Skin of body (tissue), 1 donor: ENCODE measurements at regions not wholly inside any gene's neighbourhood (a gene's known extent, or its start where the extent isn't known, plus 50 kb on each side); places are given as distances from the start of the nearest gene placed in this dataset.

Experiments
- DNase-seq: peaks from one replicate; lab custom pipeline; 2025; lab: John Stamatoyannopoulos, UW

DNA sequence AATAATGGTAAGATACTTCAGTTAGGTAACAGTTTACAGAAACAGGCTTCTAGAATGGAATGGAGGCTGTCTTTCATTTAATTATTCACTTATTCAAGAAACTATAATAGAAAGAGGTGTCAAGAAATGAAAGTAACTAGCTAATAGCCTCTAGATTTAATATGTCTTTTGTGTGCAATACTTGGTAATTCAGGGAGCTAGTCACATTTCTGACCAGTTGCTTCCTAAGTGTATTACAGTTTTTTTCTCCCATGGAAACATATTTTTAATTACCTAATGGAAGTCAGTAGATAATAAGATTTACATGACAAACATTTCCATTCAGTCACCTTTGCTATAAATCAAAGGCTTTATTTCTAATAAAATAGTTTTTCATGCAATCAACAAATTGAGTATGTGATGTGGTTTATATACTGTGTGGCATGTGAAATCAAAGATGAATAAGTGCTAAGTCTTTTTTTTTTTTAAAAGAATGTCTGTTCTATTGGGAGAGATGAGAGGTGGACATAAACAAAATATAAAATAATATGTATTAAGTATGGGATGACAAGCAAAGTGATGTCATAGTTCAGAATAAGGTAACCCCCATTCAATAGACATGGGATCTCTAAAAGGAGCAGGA is 985.7 kb downstream of the SQOR start:
- DNase-seq: no peak

DNA sequence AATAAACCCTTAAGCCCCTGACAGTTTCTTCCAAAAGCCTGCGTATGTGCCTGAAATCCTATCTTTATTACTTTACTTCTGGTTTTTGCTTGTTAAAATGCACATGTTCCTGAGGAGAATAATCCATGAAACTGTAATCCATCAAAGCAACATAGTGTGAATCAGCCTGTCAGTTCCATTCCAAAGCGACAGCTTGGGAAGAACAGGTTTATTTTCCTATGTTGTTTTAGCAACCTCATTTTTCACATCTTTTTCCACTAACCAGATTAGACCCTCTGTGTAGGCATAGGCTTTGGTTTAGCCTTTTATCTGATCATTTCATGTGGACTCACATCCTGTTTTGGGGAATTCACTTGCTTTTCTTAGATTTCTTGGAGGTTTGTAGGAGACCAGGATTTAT is 988.0 kb downstream of the SQOR start:
- no peak for DNase-seq

DNA sequence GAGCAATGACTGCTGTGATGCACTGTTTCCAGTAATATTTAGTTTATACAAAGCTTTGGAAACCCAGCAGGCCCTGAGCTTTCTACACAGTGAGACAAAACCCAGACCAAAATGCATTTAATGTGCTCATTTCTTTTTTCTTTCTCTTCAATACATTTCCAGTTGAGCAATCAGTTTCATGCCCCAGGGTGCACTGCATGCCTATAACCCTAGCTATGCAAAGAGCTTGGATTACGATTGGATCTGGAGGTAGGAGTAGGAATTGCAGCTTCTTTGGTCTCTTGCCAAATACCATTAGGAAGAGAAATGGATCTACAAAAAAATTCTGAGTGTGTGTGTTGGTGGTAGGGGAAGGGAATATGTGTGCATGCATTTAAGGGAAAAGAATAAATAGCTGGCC is 1001.4 kb downstream of the SQOR start:
- no peak for DNase-seq

DNA sequence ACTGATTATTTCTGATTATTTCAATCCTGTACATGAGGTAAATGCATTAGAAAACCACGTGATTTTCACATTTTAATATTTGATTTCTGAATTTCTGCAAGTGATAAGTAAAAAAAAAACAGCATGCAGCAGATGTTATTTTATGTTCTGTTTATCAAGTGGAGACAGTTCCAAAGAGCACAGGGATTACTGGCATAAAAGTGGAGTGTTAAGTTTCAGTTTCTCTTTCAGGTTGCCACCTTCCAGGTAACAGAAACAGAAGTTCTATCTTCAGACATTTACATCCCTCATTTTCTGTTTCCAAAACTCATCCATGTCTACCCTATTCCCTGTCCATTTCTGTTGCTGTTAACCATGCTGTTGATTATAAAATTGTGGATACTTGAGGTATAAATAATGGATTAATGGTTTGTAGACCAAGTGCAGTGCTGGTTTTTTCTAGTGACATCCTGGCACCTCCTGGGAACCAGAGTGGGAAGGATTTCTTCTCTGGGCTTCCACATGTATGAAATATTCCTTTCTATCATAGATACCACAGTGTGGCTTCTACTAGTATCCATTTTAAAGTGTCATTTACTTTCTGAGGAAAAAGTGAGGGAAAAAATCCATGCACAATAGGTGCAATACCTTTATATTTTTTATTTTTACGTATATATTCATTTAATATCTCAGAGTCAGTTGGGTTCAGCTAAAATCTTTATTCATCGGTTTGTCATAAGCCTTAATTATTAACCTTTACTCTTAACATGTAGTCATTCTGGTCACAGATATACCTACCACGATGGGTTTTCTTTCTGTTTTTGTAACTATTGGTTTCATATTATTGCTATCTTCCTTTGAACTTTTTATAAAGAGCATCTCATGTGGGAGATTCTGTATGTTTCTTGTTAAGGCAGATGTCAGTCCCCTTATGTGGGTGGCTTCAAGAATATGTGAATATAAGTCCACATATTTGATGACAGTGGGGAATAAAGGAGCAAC is 1010.0 kb downstream of the SQOR start:
- no peak for DNase-seq

DNA sequence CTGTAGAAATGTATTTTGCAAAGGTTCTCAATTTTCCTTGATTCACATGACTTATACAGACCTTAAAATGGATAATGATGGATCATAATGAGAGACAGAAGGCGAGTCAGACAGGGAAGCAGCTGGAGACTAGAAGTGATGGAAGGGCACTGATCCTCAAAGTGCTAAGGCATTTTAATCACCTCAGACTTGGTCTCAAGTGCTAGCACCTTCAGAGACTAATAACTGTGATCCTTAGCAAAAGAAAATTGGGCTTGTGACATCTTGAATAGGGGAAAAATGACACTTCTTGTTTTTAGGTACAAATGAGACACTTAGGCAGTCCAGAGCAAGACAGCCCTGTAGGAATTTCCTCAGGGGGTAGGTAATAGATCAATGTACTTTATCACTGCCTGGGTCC is 1011.7 kb downstream of the SQOR start:
- no peak for DNase-seq

DNA sequence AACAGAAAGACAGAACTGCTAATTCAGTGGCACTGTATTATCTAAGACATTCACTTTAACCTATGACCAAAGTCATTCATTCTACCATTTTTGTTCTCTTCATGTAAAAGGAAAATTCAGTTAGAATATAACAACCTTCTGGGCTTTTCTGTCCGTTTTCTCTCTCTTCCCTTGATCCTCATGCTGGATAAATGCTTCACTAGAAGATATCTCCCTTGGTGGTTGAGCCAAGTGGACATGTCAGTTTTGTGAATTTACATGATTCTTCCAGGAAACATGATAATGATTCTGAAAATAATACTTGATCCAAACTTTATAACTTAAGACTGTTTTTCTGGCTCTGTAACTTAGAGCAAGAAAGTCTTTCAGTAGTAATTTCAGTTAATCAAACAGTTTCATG is 1012.2 kb downstream of the SQOR start:
- no peak for DNase-seq

DNA sequence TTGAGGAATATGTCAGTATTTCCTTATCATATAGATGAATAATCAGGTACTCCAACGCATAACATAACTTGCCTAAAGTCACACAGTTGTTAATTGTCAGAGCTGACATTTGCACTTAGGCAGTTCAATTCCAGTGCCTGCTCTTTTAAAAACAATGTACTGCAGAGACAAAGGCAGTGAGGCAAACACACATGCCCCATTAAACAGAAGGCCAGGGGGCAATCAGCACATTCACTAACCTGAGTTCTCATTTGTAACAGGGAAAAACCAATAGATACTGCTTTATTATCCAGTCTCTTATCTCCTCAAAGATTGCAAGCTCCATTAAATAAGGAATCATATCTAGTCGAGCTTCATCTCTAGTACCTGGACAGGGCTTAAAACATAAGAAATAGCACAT is 1017.4 kb downstream of the SQOR start:
- DNase-seq: no peak

DNA sequence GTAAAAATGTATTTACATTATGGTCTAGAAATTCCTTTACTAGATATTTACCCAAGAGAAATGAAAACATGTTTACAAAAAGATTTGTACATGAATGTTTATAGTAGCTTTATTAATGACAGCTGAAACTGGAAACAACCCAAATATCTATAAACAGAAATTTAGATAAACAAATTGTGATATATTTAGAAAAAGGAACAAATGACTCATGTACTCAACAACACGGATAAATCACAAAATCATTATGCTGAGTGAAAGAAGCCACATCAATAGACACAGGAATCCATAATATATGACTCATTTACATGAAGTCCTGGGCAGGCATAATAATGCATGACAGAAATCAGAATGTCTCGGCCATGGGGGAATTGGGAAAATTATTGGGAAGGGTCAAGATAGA is 1020.2 kb downstream of the SQOR start:
- DNase-seq: peak; percentile 38

DNA sequence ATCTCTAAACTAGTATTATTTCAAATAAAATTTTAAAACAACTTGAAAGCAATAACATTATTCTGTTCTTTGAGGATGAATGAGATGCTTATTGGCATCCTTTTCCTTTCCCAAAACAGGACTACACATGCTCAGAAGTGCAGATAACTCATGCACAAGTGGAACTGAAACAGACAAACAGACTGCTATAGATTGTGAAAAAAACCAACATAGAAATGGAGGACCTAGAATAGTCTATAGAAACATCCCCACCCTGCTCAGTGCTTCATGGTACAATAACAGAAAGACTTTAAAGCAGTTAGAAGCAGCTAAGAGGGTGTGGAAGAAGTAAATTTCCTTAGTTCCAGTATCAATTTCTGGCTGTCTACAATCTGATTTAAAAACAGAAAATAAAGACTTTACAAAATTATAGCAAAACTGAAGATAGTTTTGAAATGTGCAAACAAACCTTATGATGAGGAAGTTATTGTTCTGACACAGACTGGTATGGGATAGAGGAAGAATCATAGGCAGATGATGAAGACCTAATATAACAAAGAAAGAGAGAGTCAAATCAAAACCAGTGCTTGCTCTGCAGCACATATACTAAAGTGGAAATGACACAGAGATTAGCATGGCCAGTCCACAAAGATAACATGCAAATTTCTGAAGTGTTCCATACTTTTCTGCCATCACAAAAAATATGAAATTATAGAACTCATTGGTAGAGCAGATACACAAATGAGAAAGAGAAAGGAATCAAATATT is 1025.4 kb downstream of the SQOR start:
- DNase-seq: no peak

DNA sequence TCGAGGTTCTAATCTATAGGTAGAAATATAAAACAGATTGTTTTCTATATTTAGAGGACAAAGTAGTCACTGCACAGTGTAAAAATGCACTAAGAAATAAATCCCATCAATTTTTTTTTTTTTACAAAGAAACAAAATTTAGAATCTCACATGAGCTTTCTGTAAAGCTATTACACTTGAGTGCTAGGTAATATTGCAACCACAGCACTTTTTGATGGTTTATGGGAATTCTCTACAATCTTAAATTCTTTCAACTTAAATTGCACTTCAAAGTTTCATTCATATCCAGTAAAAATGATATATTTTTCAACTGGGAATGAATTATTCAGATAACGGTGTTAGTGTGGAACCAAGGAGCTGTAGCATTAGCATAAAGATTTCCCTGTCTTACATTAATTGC is 1035.4 kb downstream of the SQOR start:
- no peak for DNase-seq

DNA sequence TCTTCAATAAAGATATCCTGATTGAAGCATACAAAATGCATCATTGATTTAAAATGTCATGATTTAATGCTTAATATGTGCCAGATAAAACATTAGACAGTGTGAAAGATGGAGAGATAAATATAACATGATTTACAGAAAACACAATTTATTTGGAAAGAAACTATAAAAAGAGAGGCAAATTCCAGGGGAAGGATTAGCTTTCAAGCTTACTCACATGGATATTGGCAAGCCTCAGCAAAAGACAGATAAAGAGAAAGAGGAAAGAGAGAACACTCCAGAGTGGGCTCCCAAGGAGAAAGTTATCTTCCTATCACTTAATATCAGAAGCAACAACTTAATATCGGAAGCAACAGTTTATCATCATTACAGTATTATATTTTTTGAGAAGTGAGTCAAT is 1036.5 kb downstream of the SQOR start:
- no peak for DNase-seq

DNA sequence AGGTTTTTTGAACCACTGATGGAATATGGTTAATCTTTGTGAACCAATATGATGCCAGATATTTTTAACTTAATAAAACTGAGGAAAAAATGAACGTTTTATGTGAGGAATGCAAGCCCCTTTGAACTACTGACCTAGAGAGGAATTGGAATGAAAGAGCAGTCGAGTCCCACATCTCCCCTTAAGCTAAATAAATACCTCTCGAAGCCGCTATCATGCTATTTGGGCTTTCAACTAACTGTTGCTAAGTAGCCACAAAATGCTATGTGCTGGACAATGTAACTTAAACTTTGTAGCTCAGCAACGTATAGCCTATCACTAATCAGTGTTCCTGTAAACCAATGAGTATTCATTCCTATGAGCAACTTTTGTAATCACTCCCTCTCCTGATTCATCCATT is 1037.2 kb downstream of the SQOR start:
- DNase-seq: no peak

DNA sequence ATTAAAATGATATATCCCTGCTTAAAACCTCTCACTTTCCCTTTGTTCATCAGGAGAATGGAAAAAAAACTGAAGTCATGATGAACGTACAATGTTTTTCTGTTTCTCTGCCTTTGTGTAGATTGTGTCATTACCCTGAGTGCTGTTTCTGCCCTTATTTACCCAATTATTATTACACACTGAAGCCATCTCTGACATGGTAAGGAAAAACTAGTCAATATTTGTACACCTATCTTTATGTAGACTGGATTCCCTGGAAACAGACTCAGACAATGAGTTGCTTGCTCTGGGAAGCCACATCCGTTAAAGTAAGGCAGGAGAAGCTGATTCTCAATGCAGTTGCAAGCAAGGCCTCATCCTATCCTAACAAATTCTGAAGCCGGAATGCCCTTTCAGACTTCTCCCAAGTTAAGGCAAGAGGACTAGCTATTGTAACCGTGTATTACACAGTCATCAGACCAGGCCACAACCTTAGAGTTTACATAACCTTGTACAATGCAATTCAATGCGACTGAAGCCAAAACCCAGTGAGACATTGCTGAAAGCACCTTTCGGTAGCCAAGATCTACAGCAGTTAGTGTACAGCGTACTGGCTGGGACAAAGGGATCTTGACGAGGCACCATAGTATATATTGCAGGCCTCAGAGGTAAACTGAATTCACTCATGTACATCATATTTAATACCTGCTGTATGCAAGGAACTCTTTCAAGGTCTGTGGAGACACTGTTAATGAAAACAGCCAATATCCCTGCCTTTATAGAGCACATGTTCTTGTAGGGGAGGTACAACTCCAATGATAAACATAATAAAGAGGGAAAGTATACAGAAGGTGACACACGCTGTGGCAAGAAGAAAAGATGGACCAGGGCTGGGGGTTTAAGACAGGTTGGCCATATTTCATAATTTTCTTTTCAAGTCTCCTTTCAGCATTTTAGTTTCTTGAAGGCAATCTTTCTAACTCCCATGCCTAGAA is 1040.8 kb upstream of the SEMA6D start:
- no peak for DNase-seq

DNA sequence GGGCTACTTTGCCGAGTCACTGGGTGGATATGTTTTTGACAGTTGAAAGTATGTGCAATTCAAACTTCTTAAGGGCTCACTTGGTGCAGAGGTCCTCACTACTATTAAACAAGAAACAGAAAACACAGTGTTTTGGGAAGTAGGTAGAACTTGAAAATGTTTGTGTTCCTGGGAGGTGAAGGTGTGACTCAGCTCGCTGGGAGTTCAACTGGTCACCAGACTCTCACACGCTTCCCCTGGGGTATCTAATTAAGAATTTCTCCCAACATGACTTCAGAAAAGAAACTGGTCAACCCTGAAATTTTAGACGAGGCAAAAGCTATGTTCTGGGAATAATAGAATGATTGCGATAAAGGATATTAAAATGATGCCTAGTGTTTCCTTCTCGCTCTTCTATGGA is 1039.8 kb upstream of the SEMA6D start:
- DNase-seq: no peak

DNA sequence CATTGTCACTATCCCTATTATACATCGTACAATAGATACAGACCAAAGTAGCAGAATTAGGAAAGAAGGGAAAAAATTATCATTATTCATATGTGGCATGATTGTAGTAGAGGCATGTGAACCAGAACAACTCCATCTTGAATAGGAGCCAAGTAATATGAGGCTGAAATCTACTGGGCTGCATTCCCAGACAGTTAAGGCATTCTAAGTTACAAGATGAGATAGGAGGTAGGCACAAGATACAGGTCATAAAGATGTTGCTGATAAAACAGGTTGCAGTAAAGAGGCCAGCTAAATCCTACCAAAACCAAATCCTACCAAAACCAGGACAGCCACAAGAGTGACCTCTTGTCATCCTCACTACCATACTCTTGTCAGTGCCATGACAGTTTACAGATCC is 1035.4 kb upstream of the SEMA6D start:
- DNase-seq: no peak

DNA sequence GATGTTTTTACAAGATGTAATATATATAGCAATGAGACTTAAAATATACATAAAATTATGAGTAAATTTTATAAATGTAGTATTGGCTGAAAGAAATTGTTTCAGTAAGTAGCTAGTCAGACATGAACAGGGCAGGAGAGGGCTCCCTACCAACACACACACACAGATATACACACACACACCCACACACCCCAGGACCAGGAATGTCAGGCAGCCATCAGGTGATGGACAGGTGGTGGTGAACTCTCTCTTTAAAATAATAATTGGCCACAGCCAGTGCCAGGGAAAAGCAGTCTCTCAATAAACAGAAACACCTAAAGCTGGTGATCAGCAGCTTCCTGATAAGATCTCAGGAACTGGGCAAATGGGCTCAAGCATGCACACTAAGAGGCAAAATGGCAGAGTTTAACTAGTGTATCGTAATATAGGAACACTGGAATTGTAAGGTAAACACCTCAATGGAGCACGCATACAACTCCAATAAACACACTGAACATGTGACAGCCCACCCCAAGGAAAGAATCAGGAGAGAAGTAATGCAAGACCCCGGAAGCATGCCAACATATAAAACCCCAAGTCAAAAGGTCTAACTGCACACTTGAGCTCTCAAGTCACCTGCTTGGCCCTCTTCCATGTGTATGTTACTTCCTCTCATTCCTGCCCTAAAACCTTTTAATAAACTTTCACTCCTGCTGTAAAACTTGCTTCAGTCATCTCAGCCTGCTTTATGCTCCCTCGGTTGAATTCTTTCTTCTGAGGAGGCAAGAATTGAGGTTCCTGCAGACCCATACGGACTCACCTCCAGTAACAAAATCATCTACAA is 1034.1 kb upstream of the SEMA6D start:
- no peak for DNase-seq

DNA sequence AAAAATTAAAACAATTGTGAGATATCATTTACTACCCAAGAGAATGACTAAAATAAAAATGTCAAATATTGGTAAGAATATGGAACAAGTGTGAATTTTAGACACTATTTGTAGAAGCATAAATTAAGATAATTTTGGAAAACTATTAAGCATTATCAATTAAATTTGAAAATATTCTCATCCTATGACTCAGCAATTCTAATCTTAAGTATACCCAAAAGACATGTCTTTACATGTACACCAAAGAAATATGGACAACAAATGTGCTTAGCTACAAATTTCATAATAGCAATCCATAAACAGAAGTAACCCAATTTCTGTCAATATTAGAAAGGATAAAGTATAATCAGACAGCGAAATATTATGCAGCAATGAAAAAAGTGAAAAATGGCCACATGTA is 1032.2 kb upstream of the SEMA6D start:
- no peak for DNase-seq

DNA sequence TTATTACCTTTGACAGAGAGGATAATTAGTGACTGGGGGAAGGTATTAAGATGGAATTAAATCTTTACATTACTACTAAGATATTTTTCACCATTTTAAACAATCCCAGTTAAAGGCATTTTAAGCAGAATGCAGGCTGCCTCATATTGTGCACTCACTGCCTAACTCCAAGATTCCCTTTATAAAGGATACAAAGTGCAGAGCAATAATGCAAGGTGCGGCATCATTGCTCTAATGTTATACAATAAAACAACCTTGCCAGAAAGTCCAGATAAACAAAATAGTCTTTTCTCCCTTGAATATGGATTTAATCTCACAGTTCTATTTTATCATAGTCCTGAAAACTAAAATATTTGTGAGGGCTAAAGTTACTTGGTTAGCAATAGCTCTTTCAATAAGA is 1031.6 kb upstream of the SEMA6D start:
- DNase-seq: no peak

DNA sequence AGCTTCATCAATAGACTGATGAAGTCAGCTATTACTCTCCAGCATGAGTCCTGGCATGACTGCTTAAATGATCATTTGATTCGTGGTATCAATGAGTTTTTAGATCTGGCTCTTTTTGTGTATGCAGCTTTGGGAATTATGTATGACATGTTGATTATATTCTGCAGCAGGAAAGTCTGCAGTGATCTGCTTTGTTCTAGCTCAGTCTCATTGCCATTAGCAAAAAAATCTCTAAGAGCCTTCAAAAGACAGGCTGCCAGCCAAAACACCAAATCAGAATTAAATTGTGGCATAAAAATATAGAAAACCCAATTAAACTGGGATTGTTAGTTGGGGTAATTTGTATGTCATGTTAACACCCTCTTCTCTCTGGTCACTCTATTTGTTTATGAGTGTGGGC is 1021.0 kb upstream of the SEMA6D start:
- DNase-seq: no peak

DNA sequence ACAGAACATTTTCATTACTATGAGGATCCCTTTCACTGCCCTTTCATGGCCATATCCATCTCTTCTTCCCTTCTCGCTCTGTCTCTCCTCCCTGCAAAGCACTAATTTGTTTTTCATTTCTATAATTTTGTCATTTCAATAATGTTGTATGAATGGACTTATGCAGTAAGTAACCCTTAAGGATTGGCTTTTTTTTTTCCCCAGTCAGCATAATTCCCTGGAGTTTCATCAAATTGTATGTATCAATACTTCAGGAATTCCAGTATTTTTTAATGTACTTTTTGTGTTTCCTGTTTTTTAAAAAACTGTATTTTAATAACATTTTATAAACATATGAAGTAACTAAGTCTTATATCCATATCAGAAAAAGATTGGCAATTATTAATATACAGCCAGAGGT is 1016.0 kb upstream of the SEMA6D start:
- no peak for DNase-seq
